Suprapubic skin (tissue), 4 donors: ENCODE measurements at regions not wholly inside any gene's neighbourhood (a gene's known extent, or its start where the extent isn't known, plus 50 kb on each side); places are given as distances from the start of the nearest gene placed in this dataset.

Source experiments
- CTCF ChIP-seq, 2 donors: fragments of 200-600 bp in 1 of 2; fragments of 450-650 bp in 1 of 2; sonication (generic) in 1 of 2; IDR thresholded peaks; one replicate each; pipeline ENCODE4 v1.5.1; 2016 to 2019; ENCODE audit warnings: antibody characterized with exemption in 2 of 2, mild to moderate bottlenecking in 1 of 2, moderate library complexity in 1 of 2
- EP300 ChIP-seq: sonication (generic); formaldehyde crosslinking; IDR thresholded peaks from one replicate; pipeline ENCODE4 v1.6.1; 2017; ENCODE audit warnings: antibody characterized with exemption
- POLR2A ChIP-seq, 2 donors: fragments of 450-650 bp; IDR thresholded peaks; one replicate each; pipeline ENCODE4 v1.6.1; 2017; ENCODE audit warnings: antibody characterized with exemption in 2 of 2, mild to moderate bottlenecking in 2 of 2, moderate library complexity in 2 of 2
- POLR2AphosphoS5 ChIP-seq, 3 donors: sonication (generic); formaldehyde crosslinking; IDR thresholded peaks; one replicate each; pipeline ENCODE4 v1.6.1; 2017; ENCODE audit warnings: antibody characterized with exemption in 3 of 3

- TF ChIP-seq CTCF (IDR thresholded peaks at IDR 0.05) (no peak), POLR2A (IDR thresholded peaks at IDR 0.05) (no peak), POLR2AphosphoS5 (IDR thresholded peaks at IDR 0.05) (no peak), EP300 (no peak)
These were observed 307.9 kb downstream of the HLX start for GRCh38 chr1:221187174-221187573.
